GM23248 (cell line): ENCODE measurements at regions not wholly inside any gene's neighbourhood (a gene's known extent, or its start where the extent isn't known, plus 50 kb on each side); places are given as distances from the start of the nearest gene placed in this dataset.
"Not testable (repeated sequence)": the region's sequence is repeated elsewhere in the genome, so short reads cannot be mapped to it uniquely, and the experiment has no call there.

Experiments used
- DNase-seq: peaks from one replicate; pipeline ENCODE4 v3.0.0-alpha.2; 2015
- H2AFZ ChIP-seq: fragments of 200-600 bp; sonication (generic); 2 replicates; pipeline ENCODE4 v1.6.1; 2016; ENCODE audit warnings: antibody characterized with exemption
- H3F3A ChIP-seq: fragments of 200-600 bp; sonication (generic); 2 replicates; pipeline ENCODE4 v1.6.1; 2016; ENCODE audit warnings: mild to moderate bottlenecking, antibody characterized with exemption, mixed run types; ENCODE audit not compliant: insufficient read depth
- H3K27ac ChIP-seq: fragments of 200-600 bp; sonication (generic); 2 replicates; pipeline ENCODE4 v1.5.1; 2016; ENCODE audit warnings: mild to moderate bottlenecking
- H3K27me3 ChIP-seq: fragments of 200-600 bp; sonication (generic); replicated peaks from 2 replicates; pipeline ENCODE4 v1.6.1; 2016; ENCODE audit warnings: mild to moderate bottlenecking; ENCODE audit not compliant: insufficient read depth
- H3K36me3 ChIP-seq: fragments of 200-600 bp; sonication (generic); 2 replicates; pipeline ENCODE4 v1.6.1; 2016; ENCODE audit warnings: low read depth, mild to moderate bottlenecking
- H3K4me1 ChIP-seq: fragments of 200-600 bp; sonication (generic); 2 replicates; pipeline ENCODE4 v1.6.1; 2016; ENCODE audit warnings: mild to moderate bottlenecking; ENCODE audit not compliant: insufficient read depth
- H3K4me2 ChIP-seq: fragments of 200-600 bp; sonication (generic); one replicate; pipeline ENCODE4 v1.6.1; 2016; ENCODE audit warnings: mild to moderate bottlenecking; ENCODE audit not compliant: unreplicated experiment
- H3K4me3 ChIP-seq: fragments of 200-600 bp; sonication (generic); 2 replicates; pipeline ENCODE4 v1.5.1; 2016; ENCODE audit warnings: mild to moderate bottlenecking
- H3K79me2 ChIP-seq: fragments of 200-600 bp; sonication (generic); 2 replicates; pipeline ENCODE4 v1.6.1; 2016; ENCODE audit warnings: mild to moderate bottlenecking; ENCODE audit not compliant: insufficient read depth
- H3K9ac ChIP-seq: fragments of 200-600 bp; sonication (generic); 2 replicates; pipeline ENCODE4 v1.6.1; 2016; ENCODE audit warnings: mild to moderate bottlenecking
- H3K9me2 ChIP-seq: fragments of 200-600 bp; sonication (generic); 2 replicates; pipeline ENCODE4 v1.6.1; 2016; ENCODE audit warnings: mixed run types, mild to moderate bottlenecking, moderate library complexity; ENCODE audit not compliant: insufficient read depth
- H3K9me3 ChIP-seq: fragments of 200-600 bp; sonication (generic); one replicate; pipeline ENCODE4 v1.6.1; 2017; ENCODE audit warnings: low read depth
- H4K20me1 ChIP-seq: fragments of 200-600 bp; sonication (generic); 2 replicates; pipeline ENCODE4 v1.6.0; 2016; ENCODE audit not compliant: insufficient read depth
- EZH2 ChIP-seq: fragments of 200-600 bp; sonication (generic); IDR thresholded peaks from 2 replicates; pipeline ENCODE4 v1.6.1; 2018; ENCODE audit warnings: antibody characterized with exemption, mild to moderate bottlenecking; ENCODE audit not compliant: insufficient read depth, poor library complexity, severe bottlenecking
- EZH2phosphoT487 ChIP-seq: fragments of 200-600 bp; sonication (generic); IDR thresholded peaks from 2 replicates; pipeline ENCODE4 v1.6.1; 2018; ENCODE audit warnings: antibody characterized with exemption, moderate library complexity, mild to moderate bottlenecking, low read depth; ENCODE audit not compliant: insufficient read depth
- WGBS, 2 experiments: methylation state at CpG; one replicate each; pipeline ENCODE4 v1.1.6; 2015 to 2017; ENCODE audit warnings: low lambda C conversion rate in 2 of 2, low coverage in 1 of 2; ENCODE audit errors: missing lambda C conversion rate in 2 of 2; 5-methylcytosine and 5-hydroxymethylcytosine counted together
- in situ Hi-C: fragments of 300-500 bp; cut with MboI; formaldehyde crosslinking; loops from 2 replicates; pipeline ENCODE4 v1.15.0; 2020

DNA sequence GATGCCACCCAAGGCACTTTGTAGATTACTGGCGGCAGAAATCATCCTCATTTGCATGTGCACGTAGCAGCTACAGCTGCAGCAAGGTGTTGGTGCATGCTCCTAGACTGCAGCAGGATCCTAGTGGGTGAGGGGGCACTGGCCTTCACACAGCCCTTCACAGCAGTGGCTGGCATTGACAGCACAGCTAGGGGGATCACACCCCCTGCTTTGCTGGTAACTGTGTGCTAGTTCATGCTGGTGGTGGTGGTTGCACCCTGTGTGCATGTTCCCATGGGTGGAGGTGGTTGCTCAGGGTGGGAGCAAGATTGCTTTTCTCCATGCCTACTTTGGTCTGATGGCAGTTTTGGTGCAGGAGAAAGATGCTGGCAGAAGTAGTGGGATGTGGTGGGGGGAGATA is 1695.1 kb upstream of the CDH6 start:
- H3K4me1 ChIP-seq = no peaks in the 10 kb centered on the region
- DNase-seq = no peak
- H3K9me2 ChIP-seq = no peaks in the 10 kb centered on the region
- no peak overlapping the region for H3K9ac ChIP-seq
- H3K4me2 ChIP-seq = no peak overlapping the region
- H3K27me3 ChIP-seq = no peaks in the 10 kb centered on the region
- in situ Hi-C loops = no loop called here
- H2AFZ ChIP-seq = no peak overlapping the region
- no peaks in the 10 kb centered on the region for H4K20me1 ChIP-seq
- no peaks in the 10 kb centered on the region for H3K9me3 ChIP-seq
- no peak for TF ChIP-seq EZH2phosphoT487
- TF ChIP-seq EZH2 = no peak
- H3K36me3 ChIP-seq = no peaks in the 10 kb centered on the region
- WGBS, 2 experiments = 21 to 36% methylated on average over 2 of the region's 2 CpGs
- no peaks in the 10 kb centered on the region for H3F3A ChIP-seq
- H3K79me2 ChIP-seq = no peaks in the 10 kb centered on the region
- no peak overlapping the region for H3K27ac ChIP-seq
- H3K4me3 ChIP-seq = no peak overlapping the region

DNA sequence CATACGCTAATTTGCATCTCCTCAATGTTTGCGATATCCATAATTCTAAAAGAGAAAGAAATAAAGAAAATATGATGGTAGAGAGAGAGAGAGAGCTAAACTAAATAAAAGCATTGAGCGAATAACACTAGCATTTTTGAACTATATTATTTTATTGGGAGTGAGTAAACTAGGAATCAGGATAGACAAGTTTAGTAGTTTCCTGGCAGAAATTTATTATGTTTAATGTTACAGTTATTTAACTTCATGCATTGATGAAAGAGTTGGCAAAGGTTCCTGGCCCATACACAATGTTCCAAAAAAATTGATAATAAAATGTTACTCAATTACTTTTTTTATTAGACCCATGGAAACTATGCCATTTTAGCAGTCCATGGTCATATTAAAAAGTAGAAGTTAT is 1708.2 kb upstream of the CDH6 start:
- H3K4me2 ChIP-seq = no peak overlapping the region
- DNase-seq = no peak
- H3K27ac ChIP-seq = no peak overlapping the region
- no peaks in the 10 kb centered on the region for H3K9me2 ChIP-seq
- H3K4me1 ChIP-seq = no peaks in the 10 kb centered on the region
- in situ Hi-C loops = no loop called here
- no peak overlapping the region for H2AFZ ChIP-seq
- H3F3A ChIP-seq = no peaks in the 10 kb centered on the region
- H3K9ac ChIP-seq = no peak overlapping the region
- no peaks in the 10 kb centered on the region for H3K27me3 ChIP-seq
- TF ChIP-seq EZH2phosphoT487 = no peak
- TF ChIP-seq EZH2 = no peak
- no peaks in the 10 kb centered on the region for H3K9me3 ChIP-seq
- no peaks in the 10 kb centered on the region for H3K79me2 ChIP-seq
- H3K36me3 ChIP-seq = no peaks in the 10 kb centered on the region
- no peaks in the 10 kb centered on the region for H4K20me1 ChIP-seq
- WGBS, 2 experiments = 42 to 51% methylated on average over 3 of the region's 3 CpGs
- H3K4me3 ChIP-seq = no peak overlapping the region

GRCh38 chr5:29469581-29469980 is 1723.9 kb upstream of the CDH6 start:
- 0 to 2% methylated on average over 1 of the region's 1 CpG for whole genome bisulfite sequencing, 2 experiments
- Histone ChIP-seq H3K9ac (no peak overlapping the region), H3K27ac (no peak overlapping the region), H4K20me1 (no peaks in the 10 kb centered on the region), H3F3A (no peaks in the 10 kb centered on the region), H3K36me3 (no peaks in the 10 kb centered on the region), H3K4me1 (no peaks in the 10 kb centered on the region), H3K27me3 (no peaks in the 10 kb centered on the region), H3K9me3 (no peaks in the 10 kb centered on the region), H2AFZ (no peak overlapping the region), H3K4me2 (no peak overlapping the region), H3K4me3 (no peak overlapping the region), H3K9me2 (no peaks in the 10 kb centered on the region), H3K79me2 (no peaks in the 10 kb centered on the region)
- in situ Hi-C loops = no loop called here
- TF ChIP-seq EZH2phosphoT487 = no peak
- TF ChIP-seq EZH2 = no peak
- DNase-seq = no peak

DNA sequence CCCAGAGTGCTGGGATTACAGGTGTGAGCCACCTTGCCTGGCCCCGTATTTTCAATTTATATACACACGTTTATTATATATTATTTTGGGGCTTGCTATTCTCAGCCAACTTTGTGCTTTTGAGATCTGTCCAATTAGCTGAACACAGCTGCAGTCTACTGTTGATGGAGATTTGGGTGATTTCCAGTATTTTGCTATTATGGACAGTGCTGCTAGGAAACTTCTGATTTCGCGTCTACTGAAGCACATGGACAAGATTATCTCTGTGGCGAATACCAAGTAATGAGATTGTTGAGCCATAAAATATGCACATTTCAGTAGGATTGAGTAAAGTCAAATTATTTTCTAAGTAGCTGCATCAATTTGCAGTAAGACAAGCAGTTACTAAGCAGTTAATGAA is 1731.2 kb upstream of the CDH6 start:
- Histone ChIP-seq H3K36me3 (no peaks in the 10 kb centered on the region), H3K4me2 (no peak overlapping the region), H3F3A (no peaks in the 10 kb centered on the region), H3K9me2 (no peaks in the 10 kb centered on the region), H3K27ac (no peak overlapping the region), H3K4me1 (no peaks in the 10 kb centered on the region), H4K20me1 (no peaks in the 10 kb centered on the region), H2AFZ (no peak overlapping the region), H3K27me3 (no peaks in the 10 kb centered on the region), H3K9me3 (peaks cover 6% of the 10 kb centered on the region), H3K4me3 (no peak overlapping the region), H3K79me2 (no peaks in the 10 kb centered on the region), H3K9ac (no peak overlapping the region)
- TF ChIP-seq EZH2 (no peak), EZH2phosphoT487 (no peak)
- 2 to 4% methylated on average over 5 of the region's 5 CpGs for WGBS, 2 experiments
- DNase-seq = no peak
- in situ Hi-C loops = no loop called here

- TF ChIP-seq EZH2phosphoT487 (no peak), EZH2 (no peak)
- in situ Hi-C loops = no loop called here
- Histone ChIP-seq H3K4me2 (no peak overlapping the region), H2AFZ (no peak overlapping the region), H3K36me3 (no peaks in the 10 kb centered on the region), H3K9me2 (no peaks in the 10 kb centered on the region), H3K79me2 (no peaks in the 10 kb centered on the region), H3F3A (no peaks in the 10 kb centered on the region), H4K20me1 (no peaks in the 10 kb centered on the region), H3K27ac (no peak overlapping the region), H3K9ac (no peak overlapping the region), H3K9me3 (peaks cover 6% of the 10 kb centered on the region), H3K27me3 (no peaks in the 10 kb centered on the region), H3K4me1 (no peaks in the 10 kb centered on the region), H3K4me3 (no peak overlapping the region)
- DNase-seq = no peak
- WGBS, 2 experiments = 14 to 18% methylated on average over 4 of the region's 4 CpGs
Observed at GRCh38 chr5:29460971-29461559, 1732.4 kb upstream of the CDH6 start.

DNA sequence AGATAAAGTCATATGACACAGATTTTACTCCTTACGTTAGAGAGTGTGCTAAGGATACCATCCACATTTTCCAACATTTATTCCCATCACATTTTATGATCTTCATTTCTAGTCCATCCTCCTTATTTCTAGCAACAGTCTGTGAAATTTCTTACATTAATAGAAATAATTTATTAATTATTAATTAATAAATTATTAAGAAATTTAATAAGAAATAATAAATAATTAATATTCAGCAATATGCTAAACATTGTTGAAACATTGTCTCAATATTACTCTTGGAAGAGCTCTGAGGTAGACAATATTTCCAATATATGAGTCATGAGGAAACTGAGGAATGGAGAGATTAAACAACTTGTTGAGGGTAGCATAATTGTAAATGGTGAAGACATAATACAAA is 1742.5 kb upstream of the CDH6 start:
- H3K4me2 ChIP-seq, H4K20me1 ChIP-seq, H3K27ac ChIP-seq, H2AFZ ChIP-seq, H3K9ac ChIP-seq, H3K9me2 ChIP-seq, H3K4me3 ChIP-seq, H3K36me3 ChIP-seq, in situ Hi-C loops, H3K27me3 ChIP-seq, DNase-seq, H3K9me3 ChIP-seq, H3F3A ChIP-seq, H3K4me1 ChIP-seq, H3K79me2 ChIP-seq: not testable (repeated sequence)
- 74 to 81% methylated on average over 1 of the region's 1 CpG for whole genome bisulfite sequencing, 2 experiments
